TTC549 (cell line): ENCODE measurements at regions not wholly inside any gene's neighbourhood (a gene's known extent, or its start where the extent isn't known, plus 50 kb on each side); places are given as distances from the start of the nearest gene placed in this dataset.
"Not testable (repeated sequence)": the region's sequence is repeated elsewhere in the genome, so short reads cannot be mapped to it uniquely, and the experiment has no call there.

ENCODE experiments used
- FAIRE-seq: peaks from 2 replicates; lab custom pipeline; 2012; peaks lifted over from hg19 to GRCh38; lab: Jason Lieb, UNC

DNA sequence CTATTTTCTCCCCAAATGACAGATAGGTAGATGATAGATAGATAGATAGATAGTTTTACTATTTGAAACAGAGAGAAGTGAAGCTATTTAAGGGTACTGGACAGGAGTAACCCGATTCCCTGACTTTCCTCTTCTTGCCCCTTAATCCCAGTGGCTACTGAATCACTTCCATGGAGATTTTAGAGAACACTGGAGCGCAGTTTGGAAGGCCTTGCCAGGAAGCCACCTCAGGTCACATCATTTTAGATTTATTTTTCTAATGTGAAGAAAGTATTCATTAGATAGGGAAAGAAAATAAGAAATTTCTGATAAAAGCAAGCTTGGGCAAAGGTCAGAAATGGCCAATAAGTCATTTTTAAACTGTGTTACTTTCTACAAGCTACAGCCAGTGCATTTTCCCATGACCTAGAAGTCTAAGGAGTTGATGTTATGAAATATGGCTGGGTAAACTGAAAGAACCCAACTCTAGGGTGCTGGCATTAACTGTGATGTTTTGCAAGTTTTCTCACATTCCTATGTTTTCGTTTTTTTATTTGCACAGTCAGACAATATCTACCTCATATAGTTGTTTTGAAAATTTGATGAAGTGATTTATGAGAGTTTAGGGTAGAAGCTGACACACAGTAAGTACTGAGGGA lies 544.7 kb upstream of the PTGER4 start:
- no peak for FAIRE-seq

GRCh38 chr5:40124367-40124766 lies 555.3 kb upstream of the PTGER4 start:
- no peak for FAIRE-seq

DNA sequence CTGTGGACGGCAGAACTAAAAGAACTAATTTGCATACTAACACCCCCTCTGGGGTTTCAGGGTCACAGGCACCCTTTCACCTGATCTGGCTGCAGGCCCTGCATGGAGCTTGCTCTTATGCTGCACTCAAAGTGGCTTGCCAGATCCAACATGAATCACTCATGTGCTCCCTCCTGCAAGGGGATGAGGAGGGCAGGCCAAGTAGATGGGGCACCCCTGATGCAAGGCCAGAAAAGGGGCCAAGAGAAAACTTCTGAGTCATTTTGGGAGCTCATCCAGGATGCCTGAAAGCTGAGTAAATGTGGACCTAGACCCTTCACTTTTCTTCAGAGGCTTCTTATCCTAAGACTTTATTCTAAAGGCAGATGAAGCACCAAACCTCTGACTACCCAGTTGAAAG lies 558.5 kb upstream of the PTGER4 start:
- no peak for FAIRE-seq

- FAIRE-seq = no peak
Measured at GRCh38 chr5:40112875-40113274, 566.8 kb upstream of the PTGER4 start.

DNA sequence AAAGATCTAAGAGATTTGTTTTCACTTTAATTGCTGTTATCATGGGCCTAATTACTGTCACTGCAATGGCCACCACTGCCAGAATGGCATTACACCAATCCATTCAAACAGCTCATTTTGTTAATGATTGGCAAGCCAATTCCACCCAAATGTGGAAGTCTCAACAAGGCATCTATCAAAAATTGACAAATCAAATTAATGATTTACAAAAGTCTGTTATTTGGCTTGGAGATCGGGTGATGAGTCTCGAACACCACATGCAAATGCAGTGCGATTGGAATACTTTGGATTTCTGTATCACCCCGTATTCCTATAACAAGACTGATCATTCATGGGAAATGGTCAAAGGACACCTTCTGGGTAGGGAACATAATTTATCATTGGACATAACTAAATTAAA lies 568.7 kb upstream of the PTGER4 start:
- not testable (repeated sequence) for FAIRE-seq

- not testable (repeated sequence) for FAIRE-seq
Measured at GRCh38 chr5:40108764-40109390, 570.8 kb upstream of the PTGER4 start.

DNA sequence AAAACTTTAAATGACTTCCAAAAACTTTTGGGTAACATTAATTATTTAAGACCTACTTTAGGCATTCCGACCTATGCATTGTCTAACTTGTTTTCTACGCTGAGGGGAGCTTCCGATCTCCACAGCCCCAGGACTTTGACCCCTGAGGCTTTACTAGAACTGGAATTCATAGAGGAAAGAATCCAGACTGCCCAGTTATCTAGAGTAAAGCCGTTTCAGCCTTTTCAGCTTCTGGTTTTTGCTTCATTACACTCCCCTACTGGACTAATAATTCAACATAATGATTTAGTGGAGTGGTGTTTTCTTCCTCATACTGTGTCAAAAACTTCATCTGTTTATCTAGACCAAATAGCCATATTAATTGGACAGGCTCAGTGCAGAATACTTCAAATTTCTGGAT lies 571.9 kb upstream of the PTGER4 start:
- FAIRE-seq = not testable (repeated sequence)

DNA sequence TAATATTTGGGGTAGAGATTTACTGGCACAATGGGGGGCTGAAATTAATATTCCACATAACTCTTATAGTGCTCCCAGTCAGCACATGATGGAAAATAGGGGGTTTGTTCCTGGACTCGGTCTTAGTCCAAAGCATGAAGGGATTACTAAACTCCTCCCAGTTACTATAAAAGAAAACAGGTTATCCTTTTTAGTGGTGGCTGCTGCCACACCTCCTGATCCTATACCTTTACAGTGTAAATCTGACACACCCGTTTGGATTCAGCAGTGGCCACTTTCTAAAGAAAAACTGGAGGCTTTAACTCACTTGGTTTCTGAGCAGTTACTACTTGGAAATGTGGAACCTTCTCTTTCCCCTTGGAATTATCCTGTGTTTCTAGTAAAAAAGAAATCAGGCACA lies 572.9 kb upstream of the PTGER4 start:
- no peak for FAIRE-seq

- no peak for FAIRE-seq
Measured at GRCh38 chr5:40098313-40098712, 581.4 kb upstream of the PTGER4 start.

GRCh38 chr5:40093550-40093949 lies 586.2 kb upstream of the PTGER4 start:
- no peak for FAIRE-seq

- FAIRE-seq = peak; percentile 73
Measured at GRCh38 chr5:40089269-40089668, 590.4 kb upstream of the PTGER4 start.

GRCh38 chr5:40084614-40085013 lies 595.1 kb upstream of the PTGER4 start:
- no peak for FAIRE-seq

- no peak for FAIRE-seq
Measured at GRCh38 chr5:40082313-40082712, 597.4 kb upstream of the PTGER4 start.

DNA sequence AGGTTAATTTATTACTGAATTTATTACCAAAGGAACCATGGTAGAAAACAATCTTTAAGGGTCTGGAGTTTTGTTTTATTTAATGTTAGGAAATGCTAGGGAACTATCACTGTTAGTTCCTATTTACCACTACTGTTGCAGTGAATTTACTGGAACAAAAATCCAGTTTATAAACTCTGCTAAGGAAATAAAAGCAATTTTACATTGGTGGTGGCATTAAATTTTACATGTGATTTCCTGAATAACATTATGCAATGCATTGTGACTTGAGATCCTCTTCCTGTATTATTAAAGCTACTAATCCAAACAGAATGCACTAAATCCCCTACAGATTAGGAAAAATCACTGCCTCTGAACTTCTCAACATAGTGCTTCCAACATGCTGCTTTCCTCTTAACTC lies 599.5 kb upstream of the PTGER4 start:
- FAIRE-seq = no peak

- no peak for FAIRE-seq
Measured at GRCh38 chr5:40078898-40079575, 600.7 kb upstream of the PTGER4 start.

DNA sequence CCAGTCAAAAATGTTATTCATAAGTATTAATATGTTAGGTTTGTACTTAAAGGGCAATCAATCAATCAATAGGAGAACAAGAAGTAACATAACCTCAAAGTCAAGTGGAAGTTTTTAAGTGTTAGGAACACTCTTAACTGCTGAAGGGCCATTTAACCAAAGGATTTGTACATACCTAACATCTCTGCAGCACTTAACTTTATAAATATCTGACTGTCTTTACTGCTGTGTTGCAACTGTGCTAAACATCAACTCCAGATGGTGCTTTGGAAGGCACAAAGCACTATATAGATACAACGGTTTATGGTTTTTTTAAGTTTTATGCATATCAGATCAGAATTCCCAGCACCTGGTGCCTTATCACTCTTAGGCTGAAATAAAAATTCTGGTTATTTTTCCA lies 604.9 kb upstream of the PTGER4 start:
- FAIRE-seq = no peak

DNA sequence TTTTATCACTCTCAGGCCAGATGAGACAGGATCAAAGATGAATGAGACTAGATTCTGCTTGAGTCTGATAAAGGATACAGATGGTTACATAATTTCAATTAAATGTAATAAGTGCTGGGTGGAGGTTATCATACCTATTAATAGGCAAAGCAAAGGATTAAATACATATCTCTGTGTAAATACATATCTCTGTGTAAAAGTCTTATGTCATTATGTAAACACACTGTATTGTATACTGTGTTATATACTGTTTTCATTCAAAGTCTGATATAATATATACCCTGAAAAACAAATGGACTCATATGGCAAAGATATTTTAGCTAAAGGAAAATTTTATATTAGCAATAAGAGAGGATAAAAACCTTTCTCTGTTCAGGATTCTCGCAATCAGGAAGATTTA lies 605.8 kb upstream of the PTGER4 start:
- FAIRE-seq = no peak

DNA sequence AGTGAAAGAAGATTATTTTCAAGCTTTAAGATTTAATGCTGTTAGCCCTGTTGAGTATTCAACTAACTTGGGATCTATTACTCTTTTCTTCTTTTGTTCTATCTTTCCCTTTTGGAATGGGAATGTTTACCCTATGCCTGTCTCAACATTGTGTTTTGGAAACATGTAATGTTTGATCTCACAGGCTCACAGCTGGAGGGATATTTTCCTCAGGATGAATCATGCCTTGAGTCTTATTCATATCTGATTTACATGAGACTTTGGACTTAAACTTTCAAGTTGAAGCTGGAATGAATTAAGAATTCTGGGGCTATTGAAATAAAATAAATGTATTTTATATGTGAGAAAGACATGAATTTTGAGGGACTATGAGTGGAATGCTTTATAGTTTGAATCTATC lies 607.8 kb upstream of the PTGER4 start:
- FAIRE-seq = no peak

GRCh38 chr5:40066616-40067015 lies 613.1 kb upstream of the PTGER4 start:
- no peak for FAIRE-seq

DNA sequence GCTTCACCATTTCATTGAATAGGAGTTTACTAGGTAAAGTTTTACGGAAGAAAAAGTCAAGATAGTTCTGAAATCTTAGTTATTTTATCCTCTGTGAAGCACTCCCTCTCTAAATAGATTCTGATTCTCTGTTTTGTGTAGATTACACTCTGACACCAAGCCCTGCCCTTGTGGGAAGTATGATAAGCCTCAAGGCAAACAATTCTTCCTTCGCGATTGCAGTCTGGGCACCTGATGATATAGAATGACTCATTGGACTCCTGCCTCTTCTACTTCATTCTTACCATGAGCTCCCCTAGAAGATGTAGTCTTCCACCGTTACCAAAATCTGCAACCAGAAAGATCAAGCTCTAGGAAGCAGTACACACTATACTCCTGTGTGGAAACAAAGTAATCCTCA lies 626.9 kb upstream of the PTGER4 start:
- no peak for FAIRE-seq

DNA sequence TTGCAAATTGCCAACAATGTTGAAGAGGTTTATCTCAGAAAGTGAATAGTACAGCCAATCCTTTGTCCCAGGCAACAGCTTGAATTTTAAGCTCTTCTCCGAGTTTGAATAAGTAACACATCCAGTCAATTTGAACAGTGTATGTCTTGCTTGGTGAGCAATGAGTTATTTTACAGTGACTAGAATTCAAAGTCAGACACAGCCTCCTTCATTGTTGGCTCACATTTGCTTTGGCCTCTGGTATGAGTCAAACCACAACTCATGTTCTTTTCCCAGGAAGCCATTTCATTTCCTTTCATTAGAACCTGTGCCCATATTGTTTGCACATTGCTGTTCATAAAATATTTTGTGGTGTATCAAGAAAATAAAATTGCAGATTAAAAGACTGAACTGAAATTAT lies 622.0 kb upstream of the DAB2 start:
- FAIRE-seq = no peak

DNA sequence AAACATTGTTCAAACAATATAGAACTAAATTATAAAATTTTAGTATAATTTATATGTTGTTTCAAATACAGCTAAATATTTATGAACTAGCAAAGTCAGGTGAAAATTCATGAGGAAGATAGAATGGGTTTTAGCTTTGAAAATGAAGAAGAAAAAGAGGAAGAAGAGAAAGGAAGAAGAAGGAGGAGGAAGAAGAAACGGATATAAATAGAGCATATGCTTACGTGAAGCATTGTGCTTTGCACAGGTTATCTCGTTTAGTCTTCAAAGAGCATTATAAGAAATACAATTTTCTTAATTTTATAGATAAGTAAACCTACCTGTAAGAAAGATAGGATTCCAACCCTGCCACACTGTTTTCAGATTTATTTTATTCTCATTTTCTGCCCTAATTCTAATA lies 620.6 kb upstream of the DAB2 start:
- FAIRE-seq = no peak

DNA sequence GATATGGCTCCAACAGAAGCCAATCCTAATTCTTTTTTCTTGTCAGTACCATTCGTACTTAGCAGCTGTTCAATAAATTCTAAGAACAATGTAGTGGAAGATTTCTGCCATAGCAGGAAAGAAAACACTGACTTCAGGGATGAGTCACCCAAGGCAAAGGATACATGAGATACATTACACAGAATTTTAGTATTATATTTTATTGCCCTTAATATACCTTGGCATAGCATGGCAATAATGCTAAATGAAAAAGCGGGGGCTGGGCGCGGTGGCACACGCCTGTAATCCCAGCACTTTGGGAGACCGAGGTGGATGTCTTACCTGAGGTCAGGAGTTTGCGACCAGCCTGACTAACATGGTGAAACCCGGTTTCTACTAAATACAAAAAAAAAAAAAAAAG lies 619.1 kb upstream of the DAB2 start:
- no peak for FAIRE-seq

DNA sequence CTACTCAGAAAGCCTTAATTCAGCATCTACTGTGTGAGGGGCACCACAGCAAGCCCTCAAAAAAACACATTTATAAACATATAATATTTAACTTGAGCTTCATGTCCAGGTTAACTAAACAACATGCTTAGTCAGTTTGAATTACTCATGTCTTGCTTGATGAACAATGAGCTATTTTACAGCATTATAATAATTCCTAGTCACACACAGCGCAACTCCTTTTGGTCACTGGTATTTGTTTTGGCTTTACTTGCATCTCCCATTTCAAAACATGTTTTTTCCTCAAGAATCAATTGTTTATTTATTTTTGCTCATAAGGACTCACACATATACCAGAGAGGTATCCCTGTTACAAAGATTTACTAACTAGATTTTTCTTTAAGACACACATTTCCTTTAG lies 616.7 kb upstream of the DAB2 start:
- FAIRE-seq = no peak
